ENCODE measurements at regions not wholly inside any gene's neighbourhood (a gene's known extent, or its start where the extent isn't known, plus 50 kb on each side); places are given as distances from the start of the nearest gene placed in this dataset.

GRCh38 chr10:18859659-18860058, 188.9 kb upstream of the MALRD1 start:
- no peak for ATAC-seq

GRCh38 chr10:18860186-18860585, 188.4 kb upstream of the MALRD1 start:
- TF ChIP-seq ZNF565 (CRISPR knock-in tag; conservative IDR thresholded peaks at IDR 0.05; ENCODE audit: low read depth) (no peak), OSR1 (CRISPR knock-in tag; IDR thresholded peaks at IDR 0.05) (no peak), BACH2 (CRISPR knock-in tag; IDR thresholded peaks at IDR 0.05; ENCODE audit: borderline replicate concordance) (no peak), CREB5 (CRISPR knock-in tag; IDR thresholded peaks at IDR 0.05; ENCODE audit: low read depth) (no peak), CSRNP3 (CRISPR knock-in tag; IDR thresholded peaks at IDR 0.05) (no peak), ZC3H10 (CRISPR knock-in tag; IDR thresholded peaks at IDR 0.05) (no peak), POU6F1 (CRISPR knock-in tag; IDR thresholded peaks at IDR 0.05; ENCODE audit: borderline replicate concordance, low read depth) (no peak), PPARA (CRISPR knock-in tag; IDR thresholded peaks at IDR 0.05; ENCODE audit: borderline replicate concordance) (no peak)
- ATAC-seq: no peak

More at GRCh38 chr10:18859659-18860058, 188.9 kb upstream of the MALRD1 start:
- TF ChIP-seq GLIS3 (CRISPR knock-in tag; IDR thresholded peaks at IDR 0.05): no peak
- TF ChIP-seq BACH2 (CRISPR knock-in tag; IDR thresholded peaks at IDR 0.05; ENCODE audit: borderline replicate concordance): no peak

GRCh38 chr10:18860631-18861240, 187.9 kb upstream of the MALRD1 start:
- ATAC-seq: no peak
- TF ChIP-seq GLIS3 (CRISPR knock-in tag; IDR thresholded peaks at IDR 0.05) (no peak), ESRRG (CRISPR knock-in tag; IDR thresholded peaks at IDR 0.05) (no peak), ARNTL (CRISPR knock-in tag; IDR thresholded peaks at IDR 0.05; ENCODE audit: borderline replicate concordance, low read depth) (no peak), CREB5 (CRISPR knock-in tag; IDR thresholded peaks at IDR 0.05; ENCODE audit: low read depth) (no peak), CSRNP3 (CRISPR knock-in tag; IDR thresholded peaks at IDR 0.05) (no peak), OSR1 (CRISPR knock-in tag; IDR thresholded peaks at IDR 0.05) (no peak), CSDC2 (CRISPR knock-in tag; IDR thresholded peaks at IDR 0.05) (no peak), TCF4 (CRISPR knock-in tag; IDR thresholded peaks at IDR 0.05; ENCODE audit: borderline replicate concordance) (no peak), ISL1 (CRISPR knock-in tag; IDR thresholded peaks at IDR 0.05) (no peak), ZNF70 (CRISPR knock-in tag; IDR thresholded peaks at IDR 0.05) (no peak), PATZ1 (CRISPR knock-in tag; IDR thresholded peaks at IDR 0.05; ENCODE audit: borderline replicate concordance) (no peak)

GRCh38 chr10:18861382-18861781, 187.2 kb upstream of the MALRD1 start:
- no peak for TF ChIP-seq CSRNP3 (CRISPR knock-in tag; IDR thresholded peaks at IDR 0.05)
- no peak for TF ChIP-seq POU6F1 (CRISPR knock-in tag; IDR thresholded peaks at IDR 0.05; ENCODE audit: borderline replicate concordance, low read depth)
- no peak for TF ChIP-seq RARB (CRISPR knock-in tag; IDR thresholded peaks at IDR 0.05)
- TF ChIP-seq ISL1 (CRISPR knock-in tag; IDR thresholded peaks at IDR 0.05): no peak
- no peak for TF ChIP-seq ZC3H10 (CRISPR knock-in tag; IDR thresholded peaks at IDR 0.05)
- no peak for TF ChIP-seq BACH2 (CRISPR knock-in tag; IDR thresholded peaks at IDR 0.05; ENCODE audit: borderline replicate concordance)
- TF ChIP-seq ESRRG (CRISPR knock-in tag; IDR thresholded peaks at IDR 0.05): no peak
- no peak for TF ChIP-seq ZFP30 (CRISPR knock-in tag; IDR thresholded peaks at IDR 0.05)
- no peak for TF ChIP-seq ZNF565 (CRISPR knock-in tag; conservative IDR thresholded peaks at IDR 0.05; ENCODE audit: low read depth)
- no peak for TF ChIP-seq ZNF8 (CRISPR knock-in tag; IDR thresholded peaks at IDR 0.05)
- no peak for TF ChIP-seq ZNF70 (CRISPR knock-in tag; IDR thresholded peaks at IDR 0.05)
- no peak for TF ChIP-seq ZFP3 (CRISPR knock-in tag; IDR thresholded peaks at IDR 0.05)
- no peak for ATAC-seq
